ENCODE measurements at regions not wholly inside any gene's neighbourhood (a gene's known extent, or its start where the extent isn't known, plus 50 kb on each side); places are given as distances from the start of the nearest gene placed in this dataset.

GRCh38 chr13:90618133-90618532 is 729.4 kb upstream of the MIR17HG start:
- TF ChIP-seq FOXP2 (optimal IDR thresholded peaks at IDR 0.05; ENCODE audit: control extremely low read depth, extremely low read length, insufficient read depth) (no peak), POLR2AphosphoS5 (IDR thresholded peaks at IDR 0.05; ENCODE audit: borderline replicate concordance, low read depth, low read length) (no peak), EZH2 (IDR thresholded peaks at IDR 0.05) (no peak)
